Hepatocyte (in vitro differentiated cells): ENCODE measurements at regions not wholly inside any gene's neighbourhood (a gene's known extent, or its start where the extent isn't known, plus 50 kb on each side); places are given as distances from the start of the nearest gene placed in this dataset.

Source experiments
- DNase-seq: peaks from one replicate; pipeline ENCODE4 v3.0.0-alpha.2; 2016; ENCODE audit warnings: low spot score
- H2AFZ ChIP-seq: fragments of 200-600 bp; sonication (generic); 2 replicates; pipeline ENCODE4 v1.6.0; 2016; ENCODE audit warnings: antibody characterized with exemption, mild to moderate bottlenecking
- H3K27ac ChIP-seq: fragments of 200-600 bp; sonication (generic); 2 replicates; pipeline ENCODE4 v1.5.1; 2016; ENCODE audit warnings: mild to moderate bottlenecking
- H3K27me3 ChIP-seq: fragments of 200-600 bp; sonication (generic); 2 replicates; pipeline ENCODE4 v1.6.1; 2016
- H3K36me3 ChIP-seq: fragments of 200-600 bp; sonication (generic); replicated peaks from 2 replicates; pipeline ENCODE4 v1.5.1; 2016; ENCODE audit warnings: low read depth; ENCODE audit not compliant: insufficient read depth
- H3K4me1 ChIP-seq: fragments of 200-600 bp; sonication (generic); 2 replicates; pipeline ENCODE4 v1.5.1; 2016; ENCODE audit warnings: mild to moderate bottlenecking, moderate library complexity; ENCODE audit not compliant: insufficient read depth
- H3K4me2 ChIP-seq: fragments of 200-600 bp; sonication (generic); 2 replicates; pipeline ENCODE4 v1.6.0; 2016
- H3K4me3 ChIP-seq: fragments of 200-600 bp; sonication (generic); 2 replicates; pipeline ENCODE4 v1.5.1; 2016; ENCODE audit warnings: mild to moderate bottlenecking
- H3K79me2 ChIP-seq: fragments of 200-600 bp; sonication (generic); 2 replicates; pipeline ENCODE4 v1.6.0; 2017; ENCODE audit warnings: mild to moderate bottlenecking
- H3K9me2 ChIP-seq: fragments of 200-600 bp; sonication (generic); replicated peaks from 2 replicates; pipeline ENCODE4 v1.6.0; 2017; ENCODE audit warnings: mild to moderate bottlenecking; ENCODE audit not compliant: insufficient read depth
- H3K9me3 ChIP-seq: fragments of 200-600 bp; sonication (generic); 2 replicates; pipeline ENCODE4 v1.5.1; 2016; ENCODE audit warnings: low read depth, mild to moderate bottlenecking
- H4K20me1 ChIP-seq: fragments of 200-600 bp; sonication (generic); 2 replicates; pipeline ENCODE4 v1.6.0; 2016; ENCODE audit warnings: mild to moderate bottlenecking; ENCODE audit not compliant: insufficient read depth, poor library complexity, severe bottlenecking
- CTCF ChIP-seq: fragments of 200-600 bp; sonication (generic); IDR thresholded peaks from 2 replicates; pipeline ENCODE4 v1.5.1; 2016; ENCODE audit warnings: antibody characterized with exemption, mild to moderate bottlenecking; ENCODE audit not compliant: poor library complexity
- EZH2 ChIP-seq: fragments of 200-600 bp; sonication (generic); IDR thresholded peaks from 2 replicates; pipeline ENCODE4 v1.6.1; 2016; ENCODE audit warnings: antibody characterized with exemption, mild to moderate bottlenecking, borderline replicate concordance
- EZH2phosphoT487 ChIP-seq: fragments of 200-600 bp; sonication (generic); IDR thresholded peaks from one replicate; pipeline ENCODE4 v1.6.1; 2018; ENCODE audit warnings: antibody characterized with exemption, mild to moderate bottlenecking, low read depth, moderate library complexity; ENCODE audit not compliant: unreplicated experiment, severe bottlenecking
- WGBS: methylation state at CpG from one replicate; pipeline ENCODE4 v1.1.6; 2016; ENCODE audit warnings: low lambda C conversion rate; ENCODE audit errors: missing lambda C conversion rate; 5-methylcytosine and 5-hydroxymethylcytosine counted together

DNA sequence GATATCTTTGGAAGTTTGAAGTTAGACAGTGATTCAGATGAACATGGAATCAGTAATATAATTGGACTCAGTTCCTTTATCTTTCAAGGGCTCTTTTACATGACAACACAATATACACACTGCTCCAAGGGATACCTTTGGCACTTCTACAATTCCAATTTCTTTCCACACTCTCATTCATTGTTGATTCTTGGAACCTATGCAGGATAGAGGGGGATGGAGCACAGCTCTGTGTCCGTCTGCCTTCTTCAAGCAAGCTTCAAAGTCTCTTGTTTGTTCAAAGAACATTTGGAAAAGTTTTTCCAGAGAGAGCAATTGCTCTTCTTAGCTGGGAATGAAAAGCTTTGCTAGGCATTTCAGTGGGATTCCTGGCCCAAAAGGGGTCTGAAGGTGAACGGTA is 276.2 kb upstream of the ZEB2 start:
- Histone ChIP-seq H3K27ac (no peak overlapping the region), H3K27me3 (no peaks in the 10 kb centered on the region), H3K4me3 (no peak overlapping the region), H3K9me3 (no peaks in the 10 kb centered on the region), H2AFZ (no peak overlapping the region), H3K79me2 (no peaks in the 10 kb centered on the region), H3K36me3 (no peaks in the 10 kb centered on the region), H3K9me2 (no peaks in the 10 kb centered on the region), H4K20me1 (no peaks in the 10 kb centered on the region), H3K4me2 (no peak overlapping the region), H3K4me1 (no peaks in the 10 kb centered on the region)
- DNase-seq, result no peak
- WGBS, result 69% methylated on average over 2 of the region's 2 CpGs
- TF ChIP-seq CTCF (no peak), EZH2phosphoT487 (no peak), EZH2 (no peak)

GRCh38 chr2:144785253-144785652 is 265.3 kb upstream of the ZEB2 start:
- Histone ChIP-seq H3K27ac (no peak overlapping the region), H3K9me3 (no peaks in the 10 kb centered on the region), H3K4me1 (no peaks in the 10 kb centered on the region), H3K36me3 (no peaks in the 10 kb centered on the region), H3K4me3 (no peak overlapping the region), H2AFZ (no peak overlapping the region), H3K27me3 (no peaks in the 10 kb centered on the region), H4K20me1 (no peaks in the 10 kb centered on the region), H3K79me2 (no peaks in the 10 kb centered on the region), H3K4me2 (no peak overlapping the region), H3K9me2 (no peaks in the 10 kb centered on the region)
- TF ChIP-seq EZH2, result no peak
- TF ChIP-seq EZH2phosphoT487, result no peak
- no peak for TF ChIP-seq CTCF
- no peak for DNase-seq
- WGBS, result 88% methylated on average over 4 of the region's 5 CpGs

DNA sequence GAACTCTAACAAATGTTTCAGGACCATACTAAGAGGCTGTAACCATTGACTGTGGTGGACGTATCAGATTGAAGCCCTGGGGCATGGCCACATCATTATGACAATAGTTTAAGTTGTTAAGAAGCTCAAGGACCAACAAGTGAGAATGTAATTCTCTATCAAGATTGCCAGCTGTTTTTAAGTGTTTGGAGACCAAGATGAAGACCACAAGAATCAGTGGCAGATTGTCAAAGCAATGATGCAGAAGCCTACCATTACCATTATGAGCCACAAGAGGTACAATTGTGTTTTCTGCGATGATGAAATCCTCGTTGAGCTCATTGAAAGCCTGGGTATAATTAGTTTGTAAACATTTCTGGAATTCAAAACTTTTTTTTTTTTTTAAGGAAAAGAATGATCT is 261.1 kb upstream of the ZEB2 start:
- 80% methylated on average over 3 of the region's 3 CpGs for WGBS

More for the DNA sequence above, 261.1 kb upstream of the ZEB2 start:
- Histone ChIP-seq H3K4me2 (no peak overlapping the region), H3K79me2 (no peaks in the 10 kb centered on the region), H4K20me1 (no peaks in the 10 kb centered on the region), H2AFZ (no peak overlapping the region), H3K27me3 (no peaks in the 10 kb centered on the region), H3K9me2 (no peaks in the 10 kb centered on the region), H3K36me3 (no peaks in the 10 kb centered on the region), H3K27ac (no peak overlapping the region), H3K4me3 (no peak overlapping the region), H3K4me1 (no peaks in the 10 kb centered on the region), H3K9me3 (no peaks in the 10 kb centered on the region)
- no peak for DNase-seq
- no peak for TF ChIP-seq EZH2phosphoT487
- no peak for TF ChIP-seq CTCF
- no peak for TF ChIP-seq EZH2
